NCI-H1092 (cell line): ENCODE measurements at regions not wholly inside any gene's neighbourhood (a gene's known extent, or its start where the extent isn't known, plus 50 kb on each side); places are given as distances from the start of the nearest gene placed in this dataset.
"Not testable (repeated sequence)": the region's sequence is repeated elsewhere in the genome, so short reads cannot be mapped to it uniquely, and the experiment has no call there.

Source experiments
- DNase-seq: peaks from one replicate; lab custom pipeline; 2025; lab: John Stamatoyannopoulos, UW

DNA sequence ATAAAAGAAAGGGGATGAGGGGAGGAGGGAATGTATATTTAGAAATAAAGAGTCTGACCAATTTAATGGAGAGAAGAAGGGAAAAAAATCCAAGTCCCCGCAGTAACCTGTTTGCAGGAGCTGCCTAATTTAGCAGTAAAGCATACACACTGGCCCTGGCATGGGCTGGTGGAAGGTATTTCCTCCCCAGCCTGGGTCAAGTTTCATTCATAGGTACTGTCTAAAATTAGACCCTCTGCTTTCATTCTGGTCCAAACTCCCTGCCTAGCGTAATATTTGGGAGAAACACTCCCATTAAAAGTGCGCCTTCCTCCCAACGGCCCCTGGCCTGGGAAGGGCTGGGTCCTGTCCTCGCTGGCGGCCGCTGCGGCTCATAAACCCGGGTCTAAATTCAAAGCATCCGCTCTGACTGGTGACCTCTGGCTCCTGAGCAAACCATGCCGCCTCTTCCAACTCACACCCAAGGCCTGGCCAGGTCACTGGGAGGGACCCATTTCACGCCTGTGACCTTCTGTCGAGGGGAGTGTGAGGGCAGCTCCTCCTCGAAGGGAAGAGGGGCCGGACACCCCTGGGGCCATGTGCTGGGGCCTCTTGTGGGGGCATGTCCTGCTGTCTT, 123.2 kb downstream of the FGF18 start:
- no peak for DNase-seq

DNA sequence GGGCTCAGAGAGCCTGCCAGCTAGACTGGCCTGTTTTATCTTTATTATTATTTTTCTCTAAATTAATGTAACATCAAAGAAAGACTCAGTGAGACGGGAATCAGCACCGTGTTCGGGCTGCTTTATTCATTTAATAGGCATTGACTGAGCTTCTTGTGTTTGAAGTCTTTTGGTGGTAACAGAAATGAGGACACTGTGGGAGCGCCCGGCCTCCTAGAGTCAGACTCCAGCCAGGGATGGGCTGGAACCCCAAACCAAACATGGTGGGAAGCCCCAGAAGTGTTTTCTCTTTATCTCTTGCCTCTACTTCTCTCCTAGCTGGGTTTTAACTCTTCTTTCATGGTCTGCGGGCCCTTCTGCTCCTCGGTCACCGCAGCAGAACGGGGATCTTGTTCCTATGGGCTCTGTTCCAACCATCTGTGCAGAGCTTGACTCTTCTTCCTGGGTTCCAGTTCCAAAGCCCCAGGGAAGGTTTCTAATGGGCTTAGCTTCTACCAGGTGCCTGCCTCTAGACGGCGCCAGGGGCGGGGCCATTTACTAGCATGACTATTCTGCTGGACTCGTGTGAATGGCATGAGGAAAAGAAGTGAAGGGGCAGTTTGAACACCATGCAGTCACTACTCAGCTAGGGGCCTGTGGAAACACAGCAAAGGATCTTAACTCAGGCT, 123.8 kb downstream of the FGF18 start:
- DNase-seq = no peak

DNA sequence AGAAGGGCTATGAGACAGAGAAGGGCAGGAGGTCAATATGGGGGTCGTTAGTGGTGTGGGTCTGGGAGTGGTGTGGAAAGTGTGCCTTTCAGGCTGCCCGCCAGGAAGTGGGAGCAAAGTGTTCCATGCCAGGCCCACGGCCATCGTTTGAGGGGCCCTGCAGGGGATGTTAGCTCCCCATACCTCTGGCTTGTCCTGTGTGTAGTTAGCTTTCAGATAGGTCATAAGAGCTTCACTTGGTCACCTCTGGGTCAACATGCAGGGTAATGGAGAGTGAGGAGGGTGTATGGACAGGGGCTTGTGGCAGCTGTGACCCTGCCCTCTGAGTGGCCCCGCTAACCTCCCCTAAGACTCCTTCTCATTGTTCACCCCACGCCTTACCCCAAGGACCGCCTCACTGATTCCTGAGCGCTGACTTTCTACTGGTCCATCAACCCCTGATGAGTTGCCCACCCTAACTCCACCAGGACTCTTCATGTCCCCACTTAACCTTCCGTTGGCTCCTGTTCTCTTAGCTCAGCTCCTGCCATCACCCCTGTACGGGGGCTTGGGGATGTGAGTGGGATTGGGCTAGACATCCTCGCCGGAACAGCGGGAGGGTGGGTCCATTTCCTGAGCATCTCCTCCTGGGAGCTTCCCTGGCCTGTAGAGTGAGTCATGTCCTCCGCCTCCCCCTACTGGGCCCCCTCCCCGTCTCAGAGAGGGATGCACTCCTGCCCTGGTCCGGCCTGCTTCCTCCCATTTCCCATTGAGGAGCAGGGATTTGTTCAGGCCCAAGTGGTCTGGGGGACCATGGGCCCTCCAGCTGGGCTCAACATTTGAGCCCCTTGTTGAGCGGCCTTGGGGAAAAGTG, 125.7 kb downstream of the FGF18 start:
- no peak for DNase-seq

DNA sequence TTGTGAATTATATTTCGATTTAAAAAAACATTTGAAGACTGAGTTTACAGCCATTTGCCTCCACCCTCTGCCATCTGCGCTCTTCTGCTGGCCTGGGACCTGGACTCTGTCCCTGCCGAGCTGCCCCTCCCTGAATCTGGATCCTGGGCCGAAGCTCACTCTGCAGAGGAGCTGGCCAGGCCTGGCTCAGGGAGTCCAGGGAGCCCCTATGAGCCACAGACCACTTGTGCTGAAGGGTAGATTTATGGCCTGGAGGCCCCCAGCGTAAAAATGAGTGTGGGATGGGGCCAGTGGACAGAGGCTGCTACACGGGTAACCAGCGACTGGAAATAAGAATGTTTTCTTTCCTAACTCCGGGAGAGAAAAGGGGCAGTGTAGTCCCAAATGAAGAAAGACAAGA, 129.8 kb downstream of the FGF18 start:
- DNase-seq = no peak

DNA sequence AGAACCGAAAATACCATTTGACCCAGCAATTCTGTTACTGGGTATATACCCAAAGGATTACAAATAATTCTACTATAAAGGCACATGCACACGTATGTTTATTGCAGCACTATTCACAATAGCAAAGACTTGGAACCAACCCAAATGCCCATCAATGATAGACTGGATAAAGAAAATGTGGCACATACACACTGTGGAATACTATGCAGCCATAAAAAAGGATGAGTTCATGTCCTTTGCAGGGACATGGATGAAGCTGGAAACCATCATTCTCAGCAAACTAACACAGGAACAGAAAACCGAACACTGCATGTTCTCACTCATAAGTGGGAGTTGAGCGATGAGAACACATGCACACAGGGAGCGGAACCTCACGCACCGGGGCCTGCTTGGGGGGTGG, 134.4 kb downstream of the FGF18 start:
- not testable (repeated sequence) for DNase-seq

DNA sequence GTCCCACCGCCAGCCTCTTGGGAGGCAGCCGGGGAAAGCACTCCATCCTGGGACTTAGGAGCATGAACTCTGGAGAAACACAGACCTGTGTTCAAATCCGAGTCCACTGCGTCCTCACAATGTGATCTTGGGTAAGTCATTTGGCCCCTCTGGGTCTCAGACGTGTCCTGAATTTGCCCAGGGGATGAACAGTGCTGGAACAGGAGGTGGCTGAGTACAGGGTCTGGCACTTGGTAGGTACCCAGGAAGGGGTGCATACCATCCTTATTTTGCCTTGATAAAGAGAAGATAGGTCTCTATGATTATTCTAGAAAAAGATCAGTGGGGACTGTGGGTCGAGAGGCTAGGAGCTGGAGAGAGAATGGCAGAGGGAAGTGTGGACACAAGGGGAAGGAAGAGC, 135.7 kb downstream of the FGF18 start:
- no peak for DNase-seq

DNA sequence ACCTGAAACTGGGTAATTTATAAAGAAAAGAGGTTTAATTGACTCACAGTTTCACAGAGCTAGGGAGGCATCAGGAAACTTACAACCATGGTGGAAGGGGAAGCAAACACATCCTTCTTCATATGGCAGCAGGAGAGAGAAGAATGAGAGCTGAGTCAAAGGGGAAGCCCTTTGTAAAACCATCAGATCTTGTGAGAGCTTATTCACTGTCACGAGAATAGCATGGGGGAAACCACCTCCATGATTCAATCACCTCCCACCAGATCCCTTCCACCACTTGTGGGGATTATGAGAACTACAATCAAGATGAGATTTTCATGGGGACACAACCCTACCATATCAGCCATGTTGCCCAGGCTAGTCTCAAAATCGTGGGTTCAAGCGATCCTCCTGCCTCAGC, 143.4 kb downstream of the FGF18 start:
- DNase-seq = no peak

DNA sequence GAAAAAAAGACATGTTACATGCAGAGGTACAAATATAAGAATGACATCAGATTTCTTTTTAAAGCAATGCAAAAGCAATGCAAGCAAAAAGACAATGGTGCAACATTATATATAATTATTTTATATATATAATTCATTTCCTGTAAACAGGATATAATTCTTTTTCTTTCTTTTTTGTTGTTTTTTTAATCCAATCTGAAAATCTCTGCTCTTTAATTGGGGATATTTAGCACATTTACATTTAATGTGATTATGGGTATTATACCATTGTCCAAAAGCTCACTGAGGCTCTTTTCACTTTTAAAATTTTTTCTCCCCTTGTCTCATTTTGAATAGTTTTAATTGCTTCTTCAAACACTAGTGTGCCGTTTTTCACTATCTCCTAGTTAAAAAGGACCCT, 148.9 kb downstream of the FGF18 start:
- DNase-seq = no peak

DNA sequence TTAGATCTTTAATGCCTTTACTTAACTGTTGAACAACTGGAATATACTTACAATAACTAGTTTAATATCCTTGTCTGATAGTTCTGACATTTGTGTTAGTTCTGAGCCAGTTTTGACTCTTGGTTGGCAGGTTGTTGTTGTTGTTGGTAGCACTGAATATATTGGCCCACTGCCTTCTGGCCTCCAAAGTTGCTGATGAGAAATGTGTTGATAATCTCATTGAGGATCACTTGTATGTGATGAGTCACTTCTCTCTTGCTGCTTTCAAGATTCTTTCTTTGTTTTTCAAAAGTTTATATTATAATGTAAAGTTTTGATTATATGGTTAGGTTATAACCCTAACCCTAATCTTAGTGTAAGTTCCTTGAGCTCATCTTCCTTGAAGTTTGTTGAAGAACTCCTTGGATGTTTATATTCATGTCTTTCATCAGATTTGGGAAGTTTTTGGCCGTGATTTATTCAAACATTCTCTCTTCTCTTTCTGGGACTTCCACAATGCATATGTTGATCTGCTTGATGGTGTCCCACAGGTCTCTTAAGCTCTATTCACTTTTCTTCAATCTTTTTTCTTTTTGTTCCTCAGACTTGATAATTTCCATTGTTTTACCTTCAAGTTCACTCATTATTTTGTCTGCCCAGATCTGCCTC, 149.7 kb downstream of the FGF18 start:
- DNase-seq = no peak

DNA sequence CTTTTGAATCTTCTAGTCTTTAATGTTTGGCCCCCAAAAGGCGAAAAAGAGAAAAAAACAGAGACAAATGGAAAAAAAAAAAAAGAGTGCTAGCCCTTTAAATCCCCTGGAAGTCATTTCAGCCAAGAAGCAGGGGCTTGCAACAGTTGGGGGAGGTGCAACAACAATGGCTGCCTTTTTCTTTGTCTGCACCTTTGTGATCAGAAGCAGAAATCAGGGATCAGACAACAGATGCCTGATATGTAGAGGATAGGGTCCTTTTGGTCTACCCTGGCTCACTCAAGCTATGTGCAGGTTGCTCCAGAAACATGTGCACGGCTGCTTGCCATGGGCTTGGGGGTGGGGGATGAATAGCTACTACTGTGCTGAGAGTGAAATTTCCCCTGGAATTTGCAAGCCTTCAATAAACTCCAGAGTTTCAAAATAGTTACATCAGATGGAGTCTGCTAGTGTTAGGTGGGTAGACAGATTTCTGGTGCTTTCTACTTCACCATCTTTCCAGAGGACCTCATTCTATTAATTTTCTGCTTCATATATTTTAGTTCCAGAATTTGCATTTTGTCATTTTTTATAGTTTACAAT, 150.9 kb downstream of the FGF18 start:
- no peak for DNase-seq

DNA sequence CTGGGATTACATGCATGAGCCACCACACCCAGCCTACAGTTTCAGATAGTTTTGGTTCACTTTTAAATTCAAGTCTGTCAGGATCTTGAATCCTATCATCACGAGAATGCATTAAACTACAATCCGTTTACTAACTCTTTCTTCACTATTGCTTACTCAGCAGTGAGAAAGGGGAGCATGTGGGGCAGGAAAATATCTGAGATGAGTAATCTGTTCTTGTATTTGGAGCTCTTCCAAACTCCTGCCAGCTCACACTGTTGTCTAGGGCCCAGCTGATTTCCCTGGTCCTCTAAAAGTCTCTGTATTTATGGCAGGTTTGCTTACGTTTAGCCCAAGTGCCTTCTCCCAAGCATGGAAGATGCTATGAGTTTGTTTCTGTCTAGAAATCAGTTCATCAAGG, 152.2 kb downstream of the FGF18 start:
- DNase-seq = no peak

DNA sequence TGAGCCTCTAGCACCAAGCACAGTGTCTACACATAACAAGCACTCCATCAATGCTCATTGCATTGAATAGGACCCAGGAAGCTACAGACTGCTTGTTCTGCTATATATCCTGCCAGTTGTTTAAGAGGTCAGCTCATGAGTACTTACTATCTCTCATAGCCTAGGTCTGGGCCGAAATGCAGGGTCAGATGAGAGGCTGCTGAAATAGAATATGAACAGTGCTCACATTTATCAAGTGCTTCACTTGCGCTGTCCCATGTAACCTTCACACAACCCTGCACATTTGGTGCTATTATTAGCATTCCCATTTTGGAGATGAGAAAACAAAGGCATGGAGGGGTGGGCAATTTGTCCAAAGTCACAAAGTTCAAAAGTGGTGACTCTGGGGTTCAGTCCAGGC, 153.6 kb downstream of the FGF18 start:
- DNase-seq = no peak

DNA sequence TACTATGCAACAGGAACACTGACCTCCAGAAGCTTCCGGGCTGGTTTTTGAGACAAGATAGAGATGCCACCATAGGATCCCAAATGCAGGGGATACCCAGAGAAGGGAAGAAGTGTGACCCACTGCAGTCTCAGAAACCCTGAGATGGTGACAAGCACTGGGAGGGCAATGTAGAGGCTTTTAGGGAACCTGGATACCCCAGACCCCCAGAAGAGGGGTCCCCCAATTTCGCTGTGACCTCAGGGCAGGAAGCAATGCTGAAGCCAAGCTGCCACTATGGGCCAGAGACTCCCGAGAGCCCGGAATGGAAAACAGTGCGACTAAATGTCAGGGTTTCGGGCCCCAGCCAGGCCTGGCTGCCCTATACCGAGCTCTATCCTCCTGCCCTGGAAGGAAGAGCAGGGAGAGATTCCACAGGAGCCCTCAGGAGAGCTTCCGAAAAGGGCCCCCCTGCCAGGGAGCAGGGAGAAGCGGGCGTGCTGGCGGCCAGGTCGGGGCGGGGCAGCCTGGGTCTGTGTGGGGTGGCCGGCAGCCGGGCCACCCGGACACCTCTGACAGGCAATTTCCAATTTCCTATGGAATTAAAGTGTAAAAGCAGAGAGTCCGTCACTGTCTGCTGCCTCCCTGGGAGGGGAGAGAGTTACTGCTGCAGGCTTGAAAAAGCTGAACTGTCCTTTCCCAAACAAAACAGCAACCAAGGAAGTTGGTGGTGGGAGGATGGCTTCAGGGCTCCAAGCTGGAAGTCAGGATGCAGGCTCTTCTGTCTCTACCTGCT, 154.2 kb downstream of the FGF18 start:
- no peak for DNase-seq

DNA sequence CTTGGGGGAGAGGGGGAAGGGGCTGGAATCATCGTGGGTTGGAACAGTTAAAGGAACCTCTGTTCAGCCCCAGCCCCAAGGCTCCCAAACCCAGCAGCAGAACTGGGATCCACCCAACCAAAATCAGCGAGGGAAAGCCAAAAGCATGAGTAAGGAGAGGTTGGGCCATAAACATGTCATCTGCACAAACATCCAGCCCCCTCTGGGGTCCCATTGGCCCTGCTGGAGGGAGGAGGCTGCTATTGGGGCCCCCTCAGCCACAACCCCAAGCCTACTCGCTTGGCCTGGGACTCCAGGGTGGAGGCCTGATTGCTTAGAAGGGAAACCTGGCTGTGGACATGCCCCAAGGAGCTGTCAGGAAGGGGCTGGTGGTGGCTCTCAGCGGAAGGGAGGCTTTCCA, 154.9 kb downstream of the FGF18 start:
- DNase-seq = no peak

DNA sequence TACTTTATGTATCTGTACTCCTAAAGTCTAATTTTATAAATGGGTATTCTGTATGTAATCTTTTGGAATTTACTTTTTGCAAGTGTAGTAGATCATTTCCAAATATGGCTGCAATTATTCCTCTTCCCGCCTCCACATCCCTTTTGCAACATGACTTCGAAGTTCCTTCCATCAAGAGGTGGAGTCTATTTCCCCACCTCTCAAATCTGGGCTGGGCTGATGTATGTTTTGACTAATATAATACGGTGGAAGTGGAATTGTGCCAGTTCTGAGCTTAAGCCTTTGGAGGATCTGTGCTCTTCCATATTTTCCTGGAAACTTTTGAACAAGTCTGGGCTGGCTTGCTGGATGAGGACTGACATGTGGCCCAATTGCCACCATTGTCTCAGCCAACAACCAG, 155.9 kb downstream of the FGF18 start:
- DNase-seq = no peak

DNA sequence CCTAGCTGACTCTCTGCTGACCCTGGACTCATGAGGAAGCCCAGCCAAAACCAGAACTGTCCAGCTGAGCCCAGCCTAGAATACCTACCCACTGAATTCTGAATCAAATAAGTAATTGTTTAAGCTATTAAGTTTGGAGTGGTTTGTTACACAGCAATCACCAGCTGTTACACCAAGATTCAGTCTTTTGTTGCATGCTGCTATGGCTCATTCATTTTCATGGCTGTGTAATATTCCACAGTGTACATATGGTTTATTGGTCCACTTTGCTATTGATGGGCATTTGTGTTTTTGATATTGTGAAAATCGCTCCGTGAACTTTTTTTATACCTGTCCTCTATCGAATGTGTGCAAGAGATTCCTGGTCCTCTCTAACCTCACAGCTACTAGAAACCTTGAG, 156.4 kb downstream of the FGF18 start:
- no peak for DNase-seq

DNA sequence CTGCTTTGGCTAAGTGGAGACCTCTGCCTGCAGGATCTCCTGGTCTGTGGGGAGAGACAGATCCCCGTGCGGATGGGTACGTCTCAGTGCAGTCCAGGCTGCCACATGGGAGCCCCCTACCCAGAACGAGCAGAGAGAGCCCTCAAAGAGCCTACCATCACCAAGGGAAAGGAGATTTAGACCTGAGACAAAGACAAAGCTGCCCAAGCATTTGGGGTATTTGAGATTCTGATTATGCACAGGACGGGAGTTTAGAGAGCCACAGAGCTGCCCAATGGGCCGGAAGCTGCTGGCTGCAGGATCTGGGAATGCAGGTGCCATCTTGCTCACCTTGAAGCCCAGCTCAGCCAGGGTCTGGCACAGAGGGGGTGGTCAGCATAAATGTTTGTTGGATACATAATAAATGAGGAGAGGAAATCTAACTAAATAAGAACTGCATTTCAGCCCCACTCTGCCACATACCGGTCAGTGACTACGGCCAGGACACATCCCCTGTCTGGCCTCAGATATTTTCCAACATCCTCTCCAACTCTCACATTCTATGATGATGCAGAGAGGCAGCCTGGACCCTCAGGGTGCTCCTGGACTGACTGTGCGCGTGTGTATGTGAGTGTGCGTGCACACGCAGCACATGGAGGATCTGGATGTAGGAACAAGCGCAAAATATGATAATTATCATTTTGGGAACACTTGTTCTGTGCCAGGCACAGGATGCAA, 157.8 kb downstream of the FGF18 start:
- DNase-seq = no peak

DNA sequence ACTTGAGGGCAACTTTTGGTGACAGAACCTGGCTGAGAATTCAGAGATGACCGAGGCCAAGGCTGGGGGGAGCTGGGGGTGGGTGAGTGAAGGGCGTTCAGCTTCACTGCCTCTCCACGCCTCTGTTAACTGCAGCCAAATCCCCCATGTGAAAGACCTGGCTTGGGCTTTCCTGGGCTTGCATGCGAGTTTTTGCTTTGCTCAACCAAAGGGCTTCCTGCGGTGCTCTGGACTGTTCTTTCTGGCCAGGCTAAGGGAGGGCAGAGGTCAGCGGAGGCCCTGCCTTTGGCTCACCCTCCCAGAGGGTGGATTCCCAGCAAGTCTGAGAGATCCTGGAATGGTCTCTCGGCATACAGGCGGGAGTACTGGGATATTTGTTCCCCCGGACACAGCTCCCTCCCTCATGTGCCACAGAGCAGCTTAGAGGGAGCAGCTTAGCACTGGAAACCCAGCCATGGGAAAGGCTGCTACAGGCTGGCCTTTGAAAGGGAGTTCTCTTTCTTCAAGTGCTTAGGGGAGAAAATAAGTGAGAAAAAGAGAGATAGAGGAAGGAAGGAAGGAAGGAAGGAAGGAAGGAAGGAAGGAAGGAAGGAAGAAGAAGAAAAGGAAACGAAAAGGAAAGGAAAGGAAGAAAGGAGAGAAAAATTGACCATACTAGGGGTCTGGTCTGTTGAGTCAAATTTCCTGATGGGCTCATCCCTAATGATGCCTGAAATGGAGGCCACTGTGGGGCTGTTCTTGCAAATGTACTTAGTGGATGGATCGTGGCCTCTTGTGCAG, 158.8 kb downstream of the FGF18 start:
- no peak for DNase-seq

DNA sequence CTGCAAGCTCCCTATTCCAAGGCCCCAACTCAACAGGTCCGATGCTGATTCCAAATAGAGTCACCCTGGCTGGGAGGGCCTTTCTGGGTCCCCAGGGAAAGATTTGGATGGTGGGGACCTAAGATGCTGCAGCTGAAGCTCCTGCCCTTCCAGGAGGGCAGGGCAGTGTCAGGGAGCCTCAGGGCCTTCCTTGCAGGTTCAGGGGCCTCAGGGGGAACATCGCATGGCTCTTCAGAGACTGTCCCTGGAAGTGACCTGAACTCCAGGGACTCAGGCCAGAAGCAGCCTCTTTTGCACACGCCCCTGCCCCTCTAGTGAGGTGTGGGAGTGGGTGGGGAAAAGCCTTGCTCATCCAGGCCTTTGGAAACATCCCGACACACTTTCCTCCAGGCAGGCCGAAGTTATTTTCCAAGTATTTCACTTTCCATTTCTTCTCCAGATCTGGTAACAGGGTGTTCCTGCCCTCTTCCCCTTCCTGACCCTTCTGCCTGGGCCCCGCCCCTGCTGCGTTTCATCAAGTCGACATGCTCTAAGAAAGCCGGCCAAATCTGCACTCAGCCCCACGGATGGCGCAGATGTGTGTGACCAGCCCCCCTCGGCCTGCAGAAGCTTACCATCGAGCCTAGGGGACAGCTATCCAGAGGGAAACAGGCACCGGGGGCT, 159.5 kb downstream of the FGF18 start:
- no peak for DNase-seq

DNA sequence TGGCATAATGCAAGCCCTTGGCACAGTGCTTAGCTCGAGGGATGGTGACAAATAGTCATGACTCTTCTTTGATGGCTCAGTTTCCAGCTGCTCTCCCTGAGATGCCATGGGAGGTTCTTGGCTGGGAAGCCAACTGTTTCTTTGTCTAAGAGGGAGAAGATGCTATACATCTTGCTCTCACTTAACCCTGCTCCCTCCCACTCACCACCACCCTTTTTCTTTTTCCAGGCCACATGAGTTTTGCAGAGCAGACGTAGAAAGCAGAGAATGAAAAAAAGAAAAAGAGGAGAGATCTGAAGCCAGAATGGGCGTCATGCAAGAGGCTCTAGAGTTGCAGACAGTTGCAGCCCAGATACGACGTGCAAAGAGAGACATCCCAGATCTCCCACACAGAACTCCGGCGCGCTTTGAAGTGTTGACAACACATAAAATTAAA, 160.5 kb downstream of the FGF18 start:
- DNase-seq = no peak
